HG03520 (cell line): ENCODE measurements at regions not wholly inside any gene's neighbourhood (a gene's known extent, or its start where the extent isn't known, plus 50 kb on each side); places are given as distances from the start of the nearest gene placed in this dataset.

Experiments
- ATAC-seq: cut with Tn5 transposase; IDR thresholded peaks from one replicate; pipeline ENCODE4 v1.9.1; 2021; ENCODE audit warnings: mild to moderate bottlenecking, moderate library complexity; ENCODE audit not compliant: unreplicated experiment

- ATAC-seq, result no peak
These were observed 118.3 kb downstream of the GYPC start for GRCh38 chr2:126774290-126774689.

GRCh38 chr2:126774761-126775160 lies 118.8 kb downstream of the GYPC start:
- ATAC-seq, result no peak

- ATAC-seq, result no peak
These were observed 119.5 kb downstream of the GYPC start for GRCh38 chr2:126775300-126775985.

GRCh38 chr2:126776255-126776654 lies 120.3 kb downstream of the GYPC start:
- ATAC-seq, result no peak

- ATAC-seq, result peak; percentile 87
These were observed 121.0 kb downstream of the GYPC start for GRCh38 chr2:126776692-126777619.

- ATAC-seq, result peak; percentile 19
These were observed 121.1 kb upstream of the TEX51 start for GRCh38 chr2:126777620-126777978.

- no peak for ATAC-seq
These were observed 119.9 kb upstream of the TEX51 start for GRCh38 chr2:126778561-126779501.

GRCh38 chr2:126781206-126781605 lies 117.5 kb upstream of the TEX51 start:
- no peak for ATAC-seq

GRCh38 chr2:126781806-126782205 lies 116.9 kb upstream of the TEX51 start:
- no peak for ATAC-seq

GRCh38 chr2:126782648-126783047 lies 116.0 kb upstream of the TEX51 start:
- ATAC-seq, result no peak

GRCh38 chr2:126783341-126783740 lies 115.3 kb upstream of the TEX51 start:
- no peak for ATAC-seq

GRCh38 chr2:126784045-126784444 lies 114.6 kb upstream of the TEX51 start:
- no peak for ATAC-seq

GRCh38 chr2:126784621-126785020 lies 114.1 kb upstream of the TEX51 start:
- ATAC-seq, result no peak

GRCh38 chr2:126785236-126785635 lies 113.5 kb upstream of the TEX51 start:
- ATAC-seq, result no peak

- ATAC-seq, result no peak
These were observed 112.8 kb upstream of the TEX51 start for GRCh38 chr2:126785862-126786261.

GRCh38 chr2:126786765-126787164 lies 111.9 kb upstream of the TEX51 start:
- no peak for ATAC-seq

GRCh38 chr2:126787289-126787688 lies 111.4 kb upstream of the TEX51 start:
- ATAC-seq, result no peak

- no peak for ATAC-seq
These were observed 110.6 kb upstream of the TEX51 start for GRCh38 chr2:126788113-126788512.

- ATAC-seq, result no peak
These were observed 110.0 kb upstream of the TEX51 start for GRCh38 chr2:126788652-126789051.

- no peak for ATAC-seq
These were observed 107.5 kb upstream of the TEX51 start for GRCh38 chr2:126790987-126791780.
